HG03521 (cell line): ENCODE measurements at regions not wholly inside any gene's neighbourhood (a gene's known extent, or its start where the extent isn't known, plus 50 kb on each side); places are given as distances from the start of the nearest gene placed in this dataset.
A peak's percentile ranks its signal among the peaks of the same experiment; 100 is the strongest.
"Not testable (repeated sequence)": the region's sequence is repeated elsewhere in the genome, so short reads cannot be mapped to it uniquely, and the experiment has no call there.

Experiments used
- ATAC-seq: cut with Tn5 transposase; IDR thresholded peaks from one replicate; pipeline ENCODE4 v1.9.1; 2021; ENCODE audit warnings: mild to moderate bottlenecking, moderate library complexity; ENCODE audit not compliant: unreplicated experiment

DNA sequence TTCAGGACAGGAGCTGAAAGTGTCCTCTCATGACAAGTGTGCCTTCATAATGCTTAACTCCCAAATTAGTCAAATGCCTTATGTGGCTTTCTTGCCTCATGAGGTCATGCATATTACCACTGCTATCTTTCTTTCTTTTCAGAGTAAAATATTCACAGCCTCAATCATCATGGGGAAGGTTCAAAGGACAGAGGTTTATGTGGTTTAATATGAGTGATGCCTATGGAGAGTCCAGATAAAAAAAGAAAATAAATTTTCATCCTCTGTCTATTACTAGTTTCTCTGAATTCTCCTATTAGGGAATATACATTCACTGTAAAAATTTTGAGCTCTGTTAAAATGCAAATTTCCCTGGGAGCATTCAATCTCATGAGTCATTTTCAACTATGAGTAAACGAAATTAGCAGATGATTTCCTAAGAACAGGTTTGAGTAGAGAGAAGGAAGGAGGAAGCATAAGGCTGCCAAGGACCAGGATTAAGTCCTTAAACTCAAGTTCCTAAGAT lies 396.9 kb upstream of the ADGRB3 start:
- ATAC-seq: no peak

DNA sequence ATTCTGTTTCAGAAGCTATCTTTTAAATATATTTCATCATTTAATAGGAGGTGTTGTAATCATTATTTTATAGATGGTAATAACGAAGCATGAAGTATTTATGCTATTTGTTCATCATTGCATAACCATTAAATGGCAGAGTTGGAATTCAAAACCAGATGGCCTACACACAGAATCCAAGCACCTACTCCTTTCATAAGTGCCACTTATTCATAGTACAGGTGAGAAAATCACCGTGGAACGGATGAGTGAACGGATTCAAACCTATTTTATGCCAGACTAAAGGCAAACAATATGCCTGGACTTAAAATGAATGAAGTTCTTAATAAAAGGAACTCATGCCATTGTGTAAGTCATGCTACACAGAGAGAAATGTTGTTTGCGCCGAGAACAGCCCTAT lies 397.9 kb upstream of the ADGRB3 start:
- no peak for ATAC-seq

DNA sequence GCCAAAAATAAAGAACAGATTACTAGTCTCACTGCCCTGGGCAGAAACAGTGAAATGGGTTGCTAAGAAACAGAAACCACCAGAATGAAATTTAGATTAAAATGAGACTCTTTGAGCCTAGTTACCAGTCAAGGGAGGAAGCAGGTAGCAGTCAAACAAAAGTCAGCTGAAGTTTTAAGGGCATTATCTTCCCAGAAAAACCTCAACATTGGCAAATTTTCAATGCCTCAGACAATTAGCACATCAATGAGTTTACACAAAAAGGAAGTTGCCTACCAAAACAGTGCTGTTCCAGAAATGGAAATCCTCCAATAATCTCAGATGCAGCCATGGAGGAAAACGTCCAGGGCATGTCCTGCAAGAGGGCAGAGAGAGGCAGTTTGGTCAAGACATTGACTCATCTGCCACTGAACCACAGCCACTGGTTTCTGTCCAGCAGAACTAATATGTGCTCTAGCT lies 399.7 kb upstream of the ADGRB3 start:
- no peak for ATAC-seq

GRCh38 chr6:68233623-68234022 lies 401.5 kb upstream of the ADGRB3 start:
- ATAC-seq: no peak

DNA sequence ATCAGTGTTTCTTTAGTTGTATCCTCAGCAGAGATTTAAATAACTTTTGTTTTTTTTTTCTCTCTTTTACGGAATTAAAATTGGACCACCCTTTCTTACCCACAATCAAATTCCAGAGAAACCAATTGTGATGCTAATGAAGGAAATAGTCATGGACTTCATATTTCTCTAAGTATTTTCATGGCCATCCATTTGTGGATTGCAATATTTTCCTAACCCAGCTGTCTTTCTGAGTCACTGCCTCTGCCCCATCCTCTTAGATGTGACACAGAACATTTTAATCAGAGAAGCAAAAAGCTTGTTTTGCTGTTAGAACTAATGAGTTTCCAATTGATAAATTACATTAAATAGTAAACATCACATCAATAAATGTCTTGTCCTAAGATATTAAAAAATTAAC lies 405.5 kb upstream of the ADGRB3 start:
- ATAC-seq: no peak

GRCh38 chr6:68226460-68226859 lies 408.6 kb upstream of the ADGRB3 start:
- no peak for ATAC-seq

DNA sequence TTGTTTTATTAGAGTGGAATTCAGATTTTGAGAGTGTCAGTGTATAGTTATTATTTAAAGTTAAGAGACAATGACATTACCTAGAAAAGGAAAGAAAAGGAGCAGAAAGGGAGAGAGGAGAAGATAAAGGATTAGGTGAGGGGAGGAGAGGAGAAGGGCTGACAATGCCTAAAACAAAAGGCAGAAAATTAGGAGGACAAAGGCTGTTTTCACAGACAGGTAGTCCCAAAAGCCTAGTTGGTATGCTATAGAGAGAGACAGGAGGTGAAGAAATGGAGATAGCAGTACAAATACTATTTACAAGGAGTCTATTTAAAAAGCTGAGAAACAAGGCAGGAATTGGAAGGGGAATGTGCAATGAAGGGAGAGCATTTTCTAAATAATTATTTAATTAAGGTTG lies 409.4 kb upstream of the ADGRB3 start:
- ATAC-seq: no peak

GRCh38 chr6:68211242-68211795 lies 423.8 kb upstream of the ADGRB3 start:
- no peak for ATAC-seq

- ATAC-seq: not testable (repeated sequence)
These were observed 427.5 kb upstream of the ADGRB3 start for GRCh38 chr6:68207612-68208011.

DNA sequence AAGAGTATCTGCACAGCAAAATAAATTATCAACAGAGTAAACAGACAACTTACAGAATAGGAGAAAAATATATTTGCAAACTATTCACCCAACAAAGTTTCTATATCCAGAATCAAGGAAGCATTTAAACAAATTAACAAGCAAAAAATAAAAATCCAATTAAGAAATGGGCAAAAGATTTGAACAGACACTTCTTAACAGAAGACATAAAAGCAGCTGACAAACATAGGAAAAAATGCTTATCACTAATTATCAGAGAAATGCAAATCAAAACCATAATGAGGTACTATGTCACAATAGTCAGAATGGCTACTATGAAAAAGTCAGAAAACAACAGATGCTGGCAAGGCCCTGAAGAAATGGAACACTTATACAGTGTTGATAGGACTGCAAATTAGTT lies 434.2 kb upstream of the ADGRB3 start:
- ATAC-seq: no peak

DNA sequence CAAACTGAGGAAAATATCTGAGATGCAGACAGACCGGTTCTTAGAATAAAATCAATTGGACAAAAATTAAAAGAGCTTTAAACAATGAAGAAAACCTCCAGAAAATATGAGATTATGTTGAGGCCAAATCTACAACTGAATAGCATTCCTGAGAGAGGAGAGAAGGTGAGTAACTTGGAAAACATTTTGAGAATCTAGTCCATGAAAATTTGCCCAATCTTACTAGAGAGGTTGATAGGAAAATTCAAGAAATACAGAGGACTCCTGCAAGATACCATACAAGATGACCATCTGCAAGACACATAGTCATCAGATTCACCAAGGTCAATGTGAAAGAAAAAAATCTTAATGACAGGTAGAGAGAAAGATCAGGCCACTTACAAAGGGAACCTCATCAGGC lies 437.7 kb upstream of the ADGRB3 start:
- no peak for ATAC-seq

DNA sequence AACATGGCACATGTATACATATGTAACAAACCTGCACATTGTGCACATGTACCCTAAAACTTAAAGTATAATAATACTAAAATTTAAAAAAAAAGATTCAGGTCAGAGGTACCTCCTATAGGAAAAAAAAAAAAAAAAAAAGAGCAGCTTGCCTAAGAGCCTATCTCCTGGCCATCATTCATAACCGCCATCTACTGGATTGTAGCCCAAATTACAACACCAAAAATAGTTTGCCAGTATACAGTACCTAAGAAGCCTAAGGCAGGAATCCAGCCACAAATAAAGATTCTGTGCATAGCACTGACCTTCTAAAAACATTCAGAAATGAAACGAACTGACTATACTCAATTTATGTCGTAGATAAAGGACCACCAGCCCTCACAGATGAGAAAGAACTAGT lies 438.4 kb upstream of the ADGRB3 start:
- peak; percentile 53 for ATAC-seq

GRCh38 chr6:68195753-68196152 lies 439.3 kb upstream of the ADGRB3 start:
- not testable (repeated sequence) for ATAC-seq

DNA sequence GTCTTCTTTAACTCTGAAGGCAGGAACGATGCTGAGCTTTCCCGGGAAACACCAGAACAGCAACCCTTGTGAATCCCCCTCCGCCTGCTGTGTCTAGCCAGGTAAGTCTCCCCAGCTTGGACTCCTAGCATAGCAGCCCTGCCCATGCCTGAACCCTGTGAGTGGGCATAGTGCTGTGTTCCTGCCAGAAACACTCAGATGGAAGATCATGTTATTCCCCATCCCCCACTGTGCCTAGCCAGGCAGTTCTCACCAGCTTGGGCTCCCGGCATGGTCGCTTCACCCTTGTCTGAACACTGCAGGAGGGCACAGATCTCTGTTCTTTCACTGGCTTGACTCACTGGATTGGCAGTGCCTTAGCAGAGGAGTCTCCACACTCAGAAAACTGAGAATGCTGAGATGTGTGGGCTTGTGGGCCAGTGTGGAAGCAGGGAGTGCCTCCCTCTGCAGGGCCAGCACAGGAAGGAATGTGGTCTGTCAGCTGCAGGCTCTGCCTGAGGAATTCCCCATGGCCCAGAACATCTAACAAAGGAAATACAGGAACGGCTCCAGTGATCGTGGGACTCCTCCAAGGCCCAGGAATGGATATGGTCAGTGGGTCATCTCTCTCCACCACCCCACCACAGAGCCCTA lies 440.1 kb upstream of the ADGRB3 start:
- no peak for ATAC-seq

- no peak for ATAC-seq
These were observed 442.1 kb upstream of the ADGRB3 start for GRCh38 chr6:68192988-68193387.

GRCh38 chr6:68189217-68189815 lies 445.8 kb upstream of the ADGRB3 start:
- ATAC-seq: no peak

- ATAC-seq: no peak
These were observed 448.2 kb upstream of the ADGRB3 start for GRCh38 chr6:68186870-68187269.

GRCh38 chr6:68182386-68182785 lies 452.7 kb upstream of the ADGRB3 start:
- no peak for ATAC-seq

GRCh38 chr6:68181027-68181426 lies 454.1 kb upstream of the ADGRB3 start:
- ATAC-seq: not testable (repeated sequence)

DNA sequence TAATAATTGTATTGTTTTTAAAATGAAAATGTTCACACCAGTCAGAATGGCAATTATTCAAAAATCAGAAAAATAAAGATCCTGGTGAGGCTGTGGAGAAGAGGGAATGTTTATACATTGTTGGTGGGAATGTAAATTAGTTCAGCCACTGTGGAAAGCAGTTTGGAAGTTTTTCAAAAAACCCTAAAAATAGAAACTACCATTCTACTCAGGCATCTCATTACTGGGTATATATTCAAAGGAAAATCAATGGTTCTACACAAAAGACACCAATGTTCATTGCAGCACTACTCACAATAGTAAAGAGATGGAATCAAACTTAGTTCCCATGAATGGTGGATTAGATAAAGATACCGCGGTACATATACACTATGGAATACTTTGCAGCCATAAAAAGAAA lies 461.5 kb upstream of the ADGRB3 start:
- no peak for ATAC-seq

- ATAC-seq: no peak
These were observed 465.2 kb upstream of the ADGRB3 start for GRCh38 chr6:68169922-68170321.

GRCh38 chr6:68167604-68168003 lies 467.5 kb upstream of the ADGRB3 start:
- ATAC-seq: no peak
